Dendritic cell treated with granulocyte-macrophage colony-stimulating factor and Interleukin-4, amounts not matched to agents 40 ng/mL and 50 ng/mL, for 4 days (primary cell): ENCODE measurements at regions not wholly inside any gene's neighbourhood (a gene's known extent, or its start where the extent isn't known, plus 50 kb on each side); places are given as distances from the start of the nearest gene placed in this dataset.
"Not testable (repeated sequence)": the region's sequence is repeated elsewhere in the genome, so short reads cannot be mapped to it uniquely, and the experiment has no call there.

ENCODE experiments used
- H3K27ac Mint-ChIP-seq: one replicate; pipeline ENCODE4 v1.8.0; 2022; ENCODE audit warnings: mild to moderate bottlenecking, mixed read lengths
- H3K27me3 Mint-ChIP-seq: one replicate; pipeline ENCODE4 v1.8.0; 2022; ENCODE audit warnings: mild to moderate bottlenecking, mixed read lengths
- H3K36me3 Mint-ChIP-seq: one replicate; pipeline ENCODE4 v1.8.0; 2022; ENCODE audit warnings: low read depth, mixed read lengths
- H3K4me1 Mint-ChIP-seq: one replicate; pipeline ENCODE4 v1.8.0; 2022; ENCODE audit warnings: low read depth, mixed read lengths
- H3K4me3 Mint-ChIP-seq: one replicate; pipeline ENCODE4 v1.8.0; 2022; ENCODE audit warnings: mild to moderate bottlenecking, moderate library complexity, mixed read lengths
- H3K9me3 Mint-ChIP-seq: one replicate; pipeline ENCODE4 v1.8.0; 2022; ENCODE audit warnings: mixed read lengths
- intact Hi-C: fragments of 100-400 bp; cut with micrococcal nuclease; formaldehyde crosslinking; loops from one replicate; pipeline ENCODE4 v1.15.0; 2022

GRCh38 chr16:56022818-56023217 is 147.6 kb upstream of the CES5A start:
- H3K36me3 Mint-ChIP-seq, result no peaks in the 10 kb centered on the region
- H3K27me3 Mint-ChIP-seq, result no peaks in the 10 kb centered on the region
- H3K4me1 Mint-ChIP-seq, result no peaks in the 10 kb centered on the region
- intact Hi-C loops, result no loop called here
- no peaks in the 10 kb centered on the region for H3K9me3 Mint-ChIP-seq
- H3K4me3 Mint-ChIP-seq, result no peak overlapping the region
- H3K27ac Mint-ChIP-seq, result no peak overlapping the region

GRCh38 chr16:56019274-56019673 is 144.1 kb upstream of the CES5A start:
- intact Hi-C loops, result no loop called here
- H3K27ac Mint-ChIP-seq, result no peak overlapping the region
- H3K27me3 Mint-ChIP-seq, result no peaks in the 10 kb centered on the region
- H3K9me3 Mint-ChIP-seq, result no peaks in the 10 kb centered on the region
- no peak overlapping the region for H3K4me3 Mint-ChIP-seq
- H3K36me3 Mint-ChIP-seq, result no peaks in the 10 kb centered on the region
- H3K4me1 Mint-ChIP-seq, result no peaks in the 10 kb centered on the region

DNA sequence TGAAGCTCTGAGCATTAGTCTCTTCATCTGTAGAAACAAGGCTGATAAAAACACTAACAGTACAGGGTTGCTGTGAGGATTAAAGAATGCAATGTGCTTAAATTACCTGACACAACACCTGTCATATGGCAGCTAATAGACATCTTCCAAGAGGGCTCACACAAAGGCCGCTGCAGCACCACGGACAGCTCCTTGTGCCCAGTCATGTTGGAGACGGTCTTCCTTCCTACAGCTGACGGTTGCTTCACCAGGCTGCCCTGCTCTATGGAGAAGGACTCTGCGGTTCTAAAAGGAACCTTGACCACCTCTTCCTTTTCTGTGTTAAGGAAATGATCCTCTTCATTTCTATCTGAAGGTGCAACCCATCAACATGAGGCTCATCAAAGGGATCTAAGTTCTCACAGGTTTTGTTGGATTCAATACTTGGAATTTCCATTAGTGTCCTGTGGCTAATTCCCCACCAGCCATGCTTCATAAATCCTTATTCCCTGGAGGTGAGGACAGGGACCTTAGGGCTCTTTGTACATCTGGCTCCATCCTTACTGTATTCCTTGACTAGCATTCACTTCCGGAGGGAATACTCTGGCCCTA is 138.9 kb upstream of the CES5A start:
- H3K27me3 Mint-ChIP-seq, result no peaks in the 10 kb centered on the region

DNA sequence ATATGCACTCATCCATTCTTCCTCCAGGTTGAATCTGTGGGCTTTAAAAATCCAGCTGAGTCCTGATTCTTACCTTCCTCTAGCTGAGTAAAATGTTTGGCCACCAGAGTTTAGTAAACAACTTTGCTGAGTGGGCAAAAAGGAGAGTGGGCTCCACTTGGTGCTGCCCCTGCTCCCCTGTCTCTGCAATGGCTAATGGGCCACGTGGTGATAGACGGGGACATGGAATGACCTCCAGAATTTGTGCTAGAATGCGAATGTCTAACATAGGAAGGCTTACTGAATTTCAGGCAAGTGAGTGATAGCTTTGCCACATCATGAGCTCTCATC is 137.3 kb upstream of the CES5A start:
- Mint-ChIP-seq H3K9me3 (no peaks in the 10 kb centered on the region), H3K4me3 (no peak overlapping the region), H3K36me3 (no peaks in the 10 kb centered on the region), H3K4me1 (no peaks in the 10 kb centered on the region), H3K27me3 (no peaks in the 10 kb centered on the region), H3K27ac (no peak overlapping the region)
- intact Hi-C loops, result no loop called here

More for the DNA sequence above, 138.9 kb upstream of the CES5A start:
- H3K4me1 Mint-ChIP-seq, result no peaks in the 10 kb centered on the region
- H3K36me3 Mint-ChIP-seq, result no peaks in the 10 kb centered on the region
- no peaks in the 10 kb centered on the region for H3K9me3 Mint-ChIP-seq
- H3K4me3 Mint-ChIP-seq, result no peak overlapping the region
- H3K27ac Mint-ChIP-seq, result no peak overlapping the region
- intact Hi-C loops, result no loop called here

DNA sequence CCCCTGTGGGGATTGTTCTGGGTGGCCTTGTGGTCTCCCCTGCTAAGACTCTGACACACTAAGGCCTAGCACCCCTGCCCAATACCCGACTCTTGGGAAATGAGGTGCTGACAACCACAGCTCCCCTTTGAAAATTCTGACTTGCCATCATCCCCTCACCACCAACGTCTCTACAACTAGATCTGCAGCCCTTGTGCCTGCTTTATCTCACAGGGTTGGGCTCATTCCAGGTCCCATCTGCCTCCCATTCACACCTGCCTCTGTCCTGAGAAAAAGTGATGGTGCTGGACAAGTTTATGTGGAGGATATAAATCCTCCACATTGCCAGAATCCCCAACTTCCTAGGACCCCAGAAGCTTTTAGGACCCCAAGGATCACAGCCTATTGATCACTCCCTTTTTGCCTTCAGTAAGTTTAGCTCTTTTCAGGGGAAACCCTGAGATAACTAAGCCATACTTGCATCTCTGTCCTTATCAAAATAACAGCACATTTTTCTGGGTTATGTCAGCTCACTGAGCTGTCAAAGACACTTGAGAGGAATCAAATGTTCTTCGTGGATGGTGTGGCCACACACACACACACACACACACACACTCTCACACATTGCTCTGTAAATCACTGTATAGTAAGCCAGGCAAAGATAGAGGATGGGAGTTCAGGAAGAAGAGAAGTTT is 136.8 kb upstream of the CES5A start:
- no peaks in the 10 kb centered on the region for H3K36me3 Mint-ChIP-seq
- intact Hi-C loops, result no loop called here
- no peak overlapping the region for H3K27ac Mint-ChIP-seq
- no peaks in the 10 kb centered on the region for H3K4me1 Mint-ChIP-seq
- no peaks in the 10 kb centered on the region for H3K27me3 Mint-ChIP-seq
- no peaks in the 10 kb centered on the region for H3K9me3 Mint-ChIP-seq
- no peak overlapping the region for H3K4me3 Mint-ChIP-seq

- Mint-ChIP-seq H3K27me3 (no peaks in the 10 kb centered on the region), H3K9me3 (no peaks in the 10 kb centered on the region), H3K27ac (no peak overlapping the region), H3K36me3 (no peaks in the 10 kb centered on the region), H3K4me3 (no peak overlapping the region), H3K4me1 (no peaks in the 10 kb centered on the region)
- intact Hi-C loops, result no loop called here
Measured at GRCh38 chr16:56005958-56006357, 130.8 kb upstream of the CES5A start.

DNA sequence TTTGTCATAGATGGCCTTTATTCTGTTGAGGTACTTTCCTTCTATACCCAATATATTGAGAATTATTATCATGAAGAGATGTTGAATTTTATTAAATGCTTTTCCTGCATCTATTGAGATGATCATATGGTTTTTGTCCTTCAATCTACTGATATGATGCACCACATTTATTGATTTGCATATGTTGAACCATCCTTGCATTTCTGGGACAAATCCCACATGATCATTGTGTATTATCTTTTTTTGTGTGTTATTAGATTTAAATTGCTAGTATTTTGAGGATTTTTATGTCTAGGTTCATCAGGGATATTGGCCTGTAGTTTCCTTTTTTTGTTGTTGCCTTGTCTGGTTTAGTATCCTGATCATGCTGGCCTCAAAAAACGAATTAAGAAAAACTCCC is 124.5 kb upstream of the CES5A start:
- Mint-ChIP-seq H3K27ac (no peak overlapping the region), H3K9me3 (peaks cover 12% of the 10 kb centered on the region), H3K4me1 (no peaks in the 10 kb centered on the region), H3K36me3 (no peaks in the 10 kb centered on the region), H3K4me3 (no peak overlapping the region), H3K27me3 (peaks cover 7% of the 10 kb centered on the region)
- intact Hi-C loops, result no loop called here

DNA sequence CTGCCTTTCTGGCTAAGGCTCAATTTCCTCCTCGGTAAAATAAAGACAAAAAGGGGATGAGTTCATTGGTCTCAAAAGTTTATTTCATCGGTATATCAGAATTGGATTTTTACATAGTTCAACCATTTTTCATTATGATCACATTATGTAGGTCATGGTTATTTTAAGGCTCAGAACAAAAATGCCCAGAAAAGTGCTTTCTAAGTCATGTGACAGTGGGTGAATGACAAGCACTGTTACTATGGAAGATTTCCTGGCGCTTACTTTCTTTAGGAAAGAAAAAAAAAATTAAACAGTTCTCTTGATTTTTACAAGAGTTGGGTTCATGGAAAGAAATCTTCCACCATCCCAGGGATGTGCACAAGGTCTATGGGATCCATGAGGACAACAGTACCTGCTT is 117.9 kb upstream of the CES5A start:
- H3K9me3 Mint-ChIP-seq, result peaks cover 12% of the 10 kb centered on the region
- intact Hi-C loops, result no loop called here
- H3K27ac Mint-ChIP-seq, result no peak overlapping the region
- H3K36me3 Mint-ChIP-seq, result no peaks in the 10 kb centered on the region
- H3K4me3 Mint-ChIP-seq, result no peak overlapping the region
- H3K27me3 Mint-ChIP-seq, result peaks cover 7% of the 10 kb centered on the region
- H3K4me1 Mint-ChIP-seq, result no peaks in the 10 kb centered on the region

GRCh38 chr16:55992551-55992950 is 117.4 kb upstream of the CES5A start:
- H3K36me3 Mint-ChIP-seq, result no peaks in the 10 kb centered on the region
- H3K27ac Mint-ChIP-seq, result no peak overlapping the region
- H3K27me3 Mint-ChIP-seq, result peaks cover 7% of the 10 kb centered on the region
- no peaks in the 10 kb centered on the region for H3K4me1 Mint-ChIP-seq
- intact Hi-C loops, result no loop called here
- H3K9me3 Mint-ChIP-seq, result peaks cover 8% of the 10 kb centered on the region
- H3K4me3 Mint-ChIP-seq, result no peak overlapping the region

GRCh38 chr16:55991843-55992242 is 116.7 kb upstream of the CES5A start:
- Mint-ChIP-seq H3K27me3 (peaks cover 7% of the 10 kb centered on the region), H3K27ac (no peak overlapping the region), H3K9me3 (peaks cover 8% of the 10 kb centered on the region), H3K4me3 (no peak overlapping the region), H3K4me1 (no peaks in the 10 kb centered on the region), H3K36me3 (no peaks in the 10 kb centered on the region)
- intact Hi-C loops, result no loop called here

DNA sequence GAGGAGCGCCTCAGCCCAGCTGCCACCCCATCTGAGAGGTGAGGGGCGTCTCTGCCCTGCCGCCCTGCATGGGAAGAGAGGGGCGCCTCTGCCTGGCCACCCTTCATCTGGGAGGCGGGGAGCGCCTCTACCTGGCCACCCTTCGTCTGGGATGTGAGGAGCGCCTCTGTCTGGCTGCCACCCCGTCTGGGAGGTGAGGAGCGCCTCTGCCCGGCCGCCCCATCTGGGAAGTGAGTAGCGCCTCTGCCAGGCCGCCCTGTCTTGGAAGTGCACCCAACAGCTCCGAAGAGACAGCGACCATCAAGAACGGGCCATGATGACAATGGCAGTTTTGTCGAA is 114.4 kb upstream of the CES5A start:
- intact Hi-C loops, result no loop called here
- no peak overlapping the region for H3K27ac Mint-ChIP-seq
- H3K4me3 Mint-ChIP-seq, result no peak overlapping the region
- peaks cover 4% of the 10 kb centered on the region for H3K27me3 Mint-ChIP-seq
- peaks cover 8% of the 10 kb centered on the region for H3K9me3 Mint-ChIP-seq
- no peaks in the 10 kb centered on the region for H3K4me1 Mint-ChIP-seq
- H3K36me3 Mint-ChIP-seq, result no peaks in the 10 kb centered on the region

GRCh38 chr16:55988850-55989568 is 113.8 kb upstream of the CES5A start:
- intact Hi-C loops, H3K27me3 Mint-ChIP-seq, H3K4me1 Mint-ChIP-seq, H3K36me3 Mint-ChIP-seq, H3K4me3 Mint-ChIP-seq, H3K9me3 Mint-ChIP-seq, H3K27ac Mint-ChIP-seq: not testable (repeated sequence)

- Mint-ChIP-seq H3K4me3 (no peak overlapping the region), H3K4me1 (no peaks in the 10 kb centered on the region), H3K27me3 (peaks cover 5% of the 10 kb centered on the region), H3K36me3 (no peaks in the 10 kb centered on the region), H3K27ac (no peak overlapping the region), H3K9me3 (peaks cover 8% of the 10 kb centered on the region)
- intact Hi-C loops, result no loop called here
Measured at GRCh38 chr16:55988013-55988412, 112.8 kb upstream of the CES5A start.

GRCh38 chr16:55982597-55982996 is 107.4 kb upstream of the CES5A start:
- Mint-ChIP-seq H3K4me3 (no peak overlapping the region), H3K9me3 (no peaks in the 10 kb centered on the region), H3K27me3 (peaks cover 2% of the 10 kb centered on the region), H3K36me3 (no peaks in the 10 kb centered on the region), H3K27ac (no peak overlapping the region), H3K4me1 (no peaks in the 10 kb centered on the region)
- intact Hi-C loops, result no loop called here

- peaks cover 2% of the 10 kb centered on the region for H3K27me3 Mint-ChIP-seq
- H3K9me3 Mint-ChIP-seq, result no peaks in the 10 kb centered on the region
- intact Hi-C loops, result no loop called here
- no peak overlapping the region for H3K27ac Mint-ChIP-seq
- H3K4me3 Mint-ChIP-seq, result no peak overlapping the region
- H3K36me3 Mint-ChIP-seq, result no peaks in the 10 kb centered on the region
- H3K4me1 Mint-ChIP-seq, result no peaks in the 10 kb centered on the region
Measured at GRCh38 chr16:55981557-55981956, 106.4 kb upstream of the CES5A start.
